B cell (primary cell): ENCODE measurements at regions not wholly inside any gene's neighbourhood (a gene's known extent, or its start where the extent isn't known, plus 50 kb on each side); places are given as distances from the start of the nearest gene placed in this dataset.

Experiments
- ATAC-seq: fragments of 200-7000 bp; cut with Tn5 transposase; one replicate; pipeline ENCODE4 v1.10.0; 2021; ENCODE audit warnings: low read depth, mild to moderate bottlenecking, moderate number of reproducible peaks, moderate library complexity
- CTCF ChIA-PET: fragments of 350-600 bp; sonication (Branson Sonifier 250); formaldehyde crosslinking; loops from one replicate; lab custom pipeline; 2021; ENCODE audit warnings: antibody characterized with exemption, inconsistent platforms; lab: Charles Lee
- POLR2A ChIA-PET: fragments of 350-600 bp; sonication (Branson Sonifier 250); formaldehyde crosslinking; loops from one replicate; lab custom pipeline; 2021; ENCODE audit warnings: antibody characterized with exemption; lab: Charles Lee
- DNase-seq: peaks from one replicate; pipeline ENCODE4 v3.0.0; 2013
- H2AFZ ChIP-seq: 2 replicates; pipeline ENCODE4 v1.6.1; 2012; ENCODE audit warnings: mild to moderate bottlenecking, low read depth, low read length; ENCODE audit not compliant: insufficient read depth, poor library complexity, severe bottlenecking
- H3K27ac ChIP-seq, 2 donors: 1 replicate in 1 of 2; 2 replicates in 1 of 2; pipeline ENCODE4 v1.5.1; 2012 to 2013; ENCODE audit warnings: low read length in 2 of 2, mild to moderate bottlenecking in 2 of 2, moderate library complexity in 1 of 2
- H3K27me3 ChIP-seq, 4 experiments: fragments of 200-600 bp in 1 of 4; sonication (generic) in 1 of 4; replicated peaks in 1 of 4; 1 replicate in 2 of 4; 2 replicates in 2 of 4; pipeline versions ENCODE4 v1.6.1 to v1.7.0; 2013 to 2016; ENCODE audit warnings: low read length in 3 of 4, mild to moderate bottlenecking in 2 of 4, mixed read lengths in 1 of 4, moderate library complexity in 1 of 4; ENCODE audit not compliant: insufficient read depth in 4 of 4, control insufficient read depth in 3 of 4; ENCODE audit errors: control extremely low read depth in 1 of 4
- H3K36me3 ChIP-seq, 2 experiments: replicated peaks in 1 of 2; 1 replicate in 1 of 2; 2 replicates in 1 of 2; pipeline versions ENCODE4 v1.6.1 to v1.7.1; 2013; ENCODE audit warnings: low read length in 1 of 2; ENCODE audit not compliant: insufficient read depth in 2 of 2, control insufficient read depth in 1 of 2; ENCODE audit errors: control extremely low read depth in 1 of 2, extremely low read depth in 1 of 2
- H3K4me1 ChIP-seq, 2 donors: fragments of 200-600 bp in 1 of 2; sonication (generic) in 1 of 2; 1 replicate in 1 of 2; 2 replicates in 1 of 2; pipeline versions ENCODE4 v1.5.1 to v1.6.1; 2013 to 2017; ENCODE audit warnings: low read length in 2 of 2; ENCODE audit not compliant: control insufficient read depth in 2 of 2, insufficient read depth in 2 of 2
- H3K4me2 ChIP-seq: replicated peaks from 2 replicates; pipeline ENCODE3; 2012; ENCODE audit warnings: mild to moderate bottlenecking, low read depth, low read length; ENCODE audit not compliant: poor library complexity, severe bottlenecking
- H3K4me3 ChIP-seq, 5 experiments: fragments of 200-600 bp in 1 of 5; sonication (generic) in 1 of 5; 1 replicate in 3 of 5; 2 replicates in 2 of 5; pipeline versions ENCODE4 v1.5.1 to v1.7.0; 2011 to 2016; ENCODE audit warnings: low read length in 4 of 5, mild to moderate bottlenecking in 4 of 5, low read depth in 2 of 5, control low read depth in 1 of 5, moderate library complexity in 1 of 5; ENCODE audit not compliant: insufficient read depth in 1 of 5; ENCODE audit errors: control extremely low read depth in 1 of 5, extremely low read depth in 1 of 5
- H3K79me2 ChIP-seq: fragments of 200-600 bp; sonication (generic); one replicate; pipeline ENCODE4 v1.6.0; 2016; ENCODE audit warnings: low read length; ENCODE audit not compliant: control insufficient read depth, insufficient read depth
- H3K9ac ChIP-seq: fragments of 200-600 bp; sonication (generic); 2 replicates; pipeline ENCODE4 v1.6.1; 2017; ENCODE audit warnings: mild to moderate bottlenecking, low read length, moderate library complexity
- H3K9me3 ChIP-seq, 3 donors: one replicate each; pipeline versions ENCODE4 v1.6.1 to v1.7.1; 2013; ENCODE audit warnings: low read length in 2 of 3; ENCODE audit not compliant: control insufficient read depth in 2 of 3, insufficient read depth in 1 of 3; ENCODE audit errors: control extremely low read depth in 1 of 3
- H4K20me1 ChIP-seq: 2 replicates; pipeline ENCODE4 v1.6.0; 2012; ENCODE audit warnings: mild to moderate bottlenecking, low read length; ENCODE audit not compliant: insufficient read depth, control insufficient read depth, poor library complexity, severe bottlenecking
- H3K27ac Mint-ChIP-seq: one replicate; pipeline ENCODE4 v1.8.0; 2021; ENCODE audit warnings: mixed read lengths
- H3K27me3 Mint-ChIP-seq: one replicate; pipeline ENCODE4 v1.8.0; 2021; ENCODE audit warnings: mixed read lengths
- H3K4me1 Mint-ChIP-seq: one replicate; pipeline ENCODE4 v1.8.0; 2021; ENCODE audit warnings: mixed read lengths
- H3K4me3 Mint-ChIP-seq: one replicate; pipeline ENCODE4 v1.8.0; 2021; ENCODE audit warnings: mixed read lengths
- H3K9me3 Mint-ChIP-seq: one replicate; pipeline ENCODE4 v1.8.0; 2022; ENCODE audit warnings: mixed read lengths; ENCODE audit not compliant: insufficient read depth
- EZH2 ChIP-seq: IDR thresholded peaks from 2 replicates; pipeline ENCODE4 v1.6.1; 2012; ENCODE audit warnings: borderline replicate concordance, low read depth, mild to moderate bottlenecking, moderate library complexity, low read length; ENCODE audit not compliant: insufficient read depth, poor library complexity, severe bottlenecking
- WGBS: methylation state at CpG from one replicate; pipeline ENCODE4 v1.1.5; 2013; ENCODE audit warnings: missing lambda C conversion rate; ENCODE audit not compliant: insufficient coverage; 5-methylcytosine and 5-hydroxymethylcytosine counted together
- intact Hi-C: fragments of 100-400 bp; cut with micrococcal nuclease; formaldehyde crosslinking; loops from one replicate; pipeline ENCODE4 v1.10.0; 2022
- TF ChIP-seq, protein P1 (sequence below): fragments of 200-600 bp; IDR thresholded peaks from one replicate; pipeline ENCODE4 v1.8.0; 2022; ENCODE audit warnings: antibody characterized with exemption, mild to moderate bottlenecking

GRCh38 chr13:76481738-76482137, 404.5 kb downstream of the KCTD12 start:
- H3K4me1 ChIP-seq = no peaks in the 10 kb centered on the region
- ChIA-PET CTCF (no interaction called here), POLR2A (no interaction called here)
- TF ChIP-seq, protein P1, sequence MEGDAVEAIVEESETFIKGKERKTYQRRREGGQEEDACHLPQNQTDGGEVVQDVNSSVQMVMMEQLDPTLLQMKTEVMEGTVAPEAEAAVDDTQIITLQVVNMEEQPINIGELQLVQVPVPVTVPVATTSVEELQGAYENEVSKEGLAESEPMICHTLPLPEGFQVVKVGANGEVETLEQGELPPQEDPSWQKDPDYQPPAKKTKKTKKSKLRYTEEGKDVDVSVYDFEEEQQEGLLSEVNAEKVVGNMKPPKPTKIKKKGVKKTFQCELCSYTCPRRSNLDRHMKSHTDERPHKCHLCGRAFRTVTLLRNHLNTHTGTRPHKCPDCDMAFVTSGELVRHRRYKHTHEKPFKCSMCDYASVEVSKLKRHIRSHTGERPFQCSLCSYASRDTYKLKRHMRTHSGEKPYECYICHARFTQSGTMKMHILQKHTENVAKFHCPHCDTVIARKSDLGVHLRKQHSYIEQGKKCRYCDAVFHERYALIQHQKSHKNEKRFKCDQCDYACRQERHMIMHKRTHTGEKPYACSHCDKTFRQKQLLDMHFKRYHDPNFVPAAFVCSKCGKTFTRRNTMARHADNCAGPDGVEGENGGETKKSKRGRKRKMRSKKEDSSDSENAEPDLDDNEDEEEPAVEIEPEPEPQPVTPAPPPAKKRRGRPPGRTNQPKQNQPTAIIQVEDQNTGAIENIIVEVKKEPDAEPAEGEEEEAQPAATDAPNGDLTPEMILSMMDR = no peak
- TF ChIP-seq EZH2 = no peak
- no peak overlapping the region for H2AFZ ChIP-seq
- H3K27me3 Mint-ChIP-seq = peaks cover 4% of the 10 kb centered on the region
- ATAC-seq = no peak
- no peaks in the 10 kb centered on the region for H3K36me3 ChIP-seq
- no peak overlapping the region for H3K4me3 Mint-ChIP-seq
- WGBS = no CpG with 5 or more reads among the region's 2 CpGs
- no peak overlapping the region for H3K4me2 ChIP-seq
- no peaks in the 10 kb centered on the region for H3K9me3 ChIP-seq
- H3K79me2 ChIP-seq = no peaks in the 10 kb centered on the region
- H3K4me3 ChIP-seq = no peak overlapping the region
- no peaks in the 10 kb centered on the region for H4K20me1 ChIP-seq
- no peaks in the 10 kb centered on the region for H3K9me3 Mint-ChIP-seq
- no peak for DNase-seq
- H3K27ac ChIP-seq = no peak overlapping the region
- H3K9ac ChIP-seq = no peak overlapping the region
- intact Hi-C loops = no loop called here
- no peaks in the 10 kb centered on the region for H3K4me1 Mint-ChIP-seq
- H3K27me3 ChIP-seq = no peaks in the 10 kb centered on the region
- no peak overlapping the region for H3K27ac Mint-ChIP-seq

- Histone ChIP-seq H3K27me3 (no peaks in the 10 kb centered on the region), H3K36me3 (no peaks in the 10 kb centered on the region), H3K9ac (no peak overlapping the region), H3K4me1 (no peaks in the 10 kb centered on the region), H3K27ac (no peak overlapping the region), H2AFZ (no peak overlapping the region), H3K9me3 (no peaks in the 10 kb centered on the region), H3K4me3 (no peak overlapping the region), H3K4me2 (no peak overlapping the region), H4K20me1 (no peaks in the 10 kb centered on the region), H3K79me2 (no peaks in the 10 kb centered on the region)
- POLR2A ChIA-PET = no interaction called here
- CTCF ChIA-PET = interaction anchor here (1.5 to 3.7 kb wide), 3 partner anchors 10 to 779 kb away, joined by 3 to 17 read pairs (median 6); no protein-coding TSS in a partner anchor
- Mint-ChIP-seq H3K9me3 (no peaks in the 10 kb centered on the region), H3K27ac (no peak overlapping the region), H3K4me3 (no peak overlapping the region), H3K27me3 (no peaks in the 10 kb centered on the region), H3K4me1 (no peaks in the 10 kb centered on the region)
- 71% methylated on average over 1 of the region's 2 CpGs for WGBS
- ATAC-seq (no peak), DNase-seq (no peak)
- intact Hi-C loops = loop anchor here (2.0 kb wide), 1 partner anchor 430 kb away; no protein-coding TSS in a partner anchor
- no peak for TF ChIP-seq EZH2
- TF ChIP-seq, protein P1 = no peak
Observed at GRCh38 chr13:76474966-76475365, 411.2 kb downstream of the KCTD12 start.
